GM23338 (cell line): ENCODE measurements at regions not wholly inside any gene's neighbourhood (a gene's known extent, or its start where the extent isn't known, plus 50 kb on each side); places are given as distances from the start of the nearest gene placed in this dataset.

Source experiments
- ATAC-seq: fragments of 200-7000 bp; cut with Tn5 transposase; 3 replicates; pipeline ENCODE4 v1.9.1; 2020
- DNase-seq: peaks from one replicate; pipeline ENCODE4 v3.0.0-alpha.2; 2015; ENCODE audit warnings: low spot score
- H2AFZ ChIP-seq: fragments of 200-600 bp; sonication (generic); 2 replicates; pipeline ENCODE4 v1.8.0; 2016; ENCODE audit warnings: antibody characterized with exemption, mild to moderate bottlenecking, moderate library complexity
- H3F3A ChIP-seq: fragments of 200-600 bp; sonication (generic); replicated peaks from 2 replicates; pipeline ENCODE4 v1.8.0; 2017; ENCODE audit warnings: antibody characterized with exemption, mixed run types, low read depth
- H3K27ac ChIP-seq: fragments of 200-600 bp; sonication (generic); 2 replicates; pipeline ENCODE4 v1.6.1; 2016; ENCODE audit warnings: low read depth
- H3K27me3 ChIP-seq: fragments of 200-600 bp; sonication (generic); 2 replicates; pipeline ENCODE4 v1.8.0; 2016; ENCODE audit warnings: mild to moderate bottlenecking, mixed run types, moderate library complexity; ENCODE audit not compliant: insufficient read depth
- H3K36me3 ChIP-seq: fragments of 200-600 bp; sonication (generic); 2 replicates; pipeline ENCODE4 v1.8.0; 2016; ENCODE audit warnings: mild to moderate bottlenecking; ENCODE audit not compliant: insufficient read depth
- H3K4me1 ChIP-seq: fragments of 200-600 bp; sonication (generic); 2 replicates; pipeline ENCODE4 v1.8.0; 2016; ENCODE audit warnings: mild to moderate bottlenecking, moderate library complexity; ENCODE audit not compliant: insufficient read depth
- H3K4me2 ChIP-seq: fragments of 200-600 bp; sonication (generic); 2 replicates; pipeline ENCODE4 v1.7.1; 2017; ENCODE audit warnings: mixed run types
- H3K4me3 ChIP-seq: fragments of 200-600 bp; sonication (generic); 2 replicates; pipeline ENCODE4 v1.6.1; 2016; ENCODE audit warnings: mixed run types
- H3K79me2 ChIP-seq: fragments of 200-600 bp; sonication (generic); replicated peaks from 2 replicates; pipeline ENCODE4 v1.8.0; 2017; ENCODE audit warnings: mild to moderate bottlenecking; ENCODE audit not compliant: insufficient read depth
- H3K9me2 ChIP-seq: fragments of 200-600 bp; sonication (generic); 2 replicates; pipeline ENCODE4 v1.8.0; 2017; ENCODE audit not compliant: insufficient read depth
- H4K20me1 ChIP-seq: fragments of 200-600 bp; sonication (generic); replicated peaks from 2 replicates; pipeline ENCODE4 v1.8.0; 2017; ENCODE audit warnings: mild to moderate bottlenecking; ENCODE audit not compliant: insufficient read depth
- H3K27ac Mint-ChIP-seq: 2 replicates; pipeline ENCODE4 v1.8.0; 2020; ENCODE audit warnings: inconsistent platforms, mild to moderate bottlenecking, moderate library complexity, mixed read lengths
- H3K27me3 Mint-ChIP-seq: 3 replicates; pipeline ENCODE4 v1.8.0; 2022; ENCODE audit warnings: low read depth, mild to moderate bottlenecking, moderate library complexity, mixed read lengths, inconsistent platforms; ENCODE audit not compliant: insufficient read depth, poor library complexity
- H3K36me3 Mint-ChIP-seq: 3 replicates; pipeline ENCODE4 v1.8.0; 2021; ENCODE audit warnings: low read depth, mild to moderate bottlenecking, inconsistent platforms, moderate library complexity, mixed read lengths
- H3K4me1 Mint-ChIP-seq: 3 replicates; pipeline ENCODE4 v1.8.0; 2020; ENCODE audit warnings: mild to moderate bottlenecking, inconsistent platforms, mixed read lengths
- H3K4me3 Mint-ChIP-seq: 3 replicates; pipeline ENCODE4 v1.8.0; 2021; ENCODE audit warnings: moderate library complexity, mild to moderate bottlenecking, inconsistent platforms, mixed read lengths
- H3K9me3 Mint-ChIP-seq: 3 replicates; pipeline ENCODE4 v1.8.0; 2020; ENCODE audit warnings: moderate library complexity, mild to moderate bottlenecking, inconsistent platforms, mixed read lengths
- CREB1 ChIP-seq: fragments of 250-450 bp; sonication (Bioruptor Pico); IDR thresholded peaks from 2 replicates; pipeline ENCODE4 v1.5.0; 2020; ENCODE audit warnings: low read depth, mild to moderate bottlenecking, moderate library complexity
- ETS1 ChIP-seq: IDR thresholded peaks from 2 replicates; pipeline ENCODE4 v1.6.1; 2016; ENCODE audit warnings: antibody characterized with exemption
- EZH2 ChIP-seq: fragments of 200-600 bp; sonication (generic); IDR thresholded peaks from one replicate; pipeline ENCODE4 v1.8.0; 2017; ENCODE audit warnings: antibody characterized with exemption, mild to moderate bottlenecking, low read depth; ENCODE audit not compliant: unreplicated experiment
- EZH2phosphoT487 ChIP-seq: fragments of 200-600 bp; sonication (generic); IDR thresholded peaks from one replicate; pipeline ENCODE4 v1.8.1; 2018; ENCODE audit warnings: antibody characterized with exemption; ENCODE audit not compliant: unreplicated experiment
- JUNB ChIP-seq: IDR thresholded peaks from one replicate; pipeline ENCODE4 v1.6.1; 2016; ENCODE audit warnings: antibody characterized with exemption; ENCODE audit not compliant: unreplicated experiment
- NANOG ChIP-seq: IDR thresholded peaks from 2 replicates; pipeline ENCODE4 v1.6.1; 2016; ENCODE audit warnings: antibody characterized with exemption, borderline replicate concordance
- POLR2AphosphoS5 ChIP-seq: IDR thresholded peaks from 2 replicates; pipeline ENCODE4 v1.6.1; 2016; ENCODE audit warnings: antibody characterized with exemption, low read depth
- REST ChIP-seq: IDR thresholded peaks from one replicate; pipeline ENCODE4 v1.6.1; 2018; ENCODE audit warnings: antibody characterized with exemption; ENCODE audit not compliant: unreplicated experiment
- ZNF114 ChIP-seq: fragments of 250-450 bp; sonication (Bioruptor Pico); IDR thresholded peaks from 2 replicates; pipeline ENCODE4 v1.5.0; 2020; ENCODE audit warnings: mild to moderate bottlenecking, moderate library complexity
- ZNF331 ChIP-seq: fragments of 250-450 bp; sonication (Bioruptor Pico); IDR thresholded peaks from 2 replicates; pipeline ENCODE4 v1.5.0; 2020; ENCODE audit warnings: low read depth, mild to moderate bottlenecking, moderate library complexity
- TF ChIP-seq, protein P1 (sequence below): fragments of 250-450 bp; sonication (Bioruptor Pico); IDR thresholded peaks from 2 replicates; pipeline ENCODE4 v1.5.0; 2020; ENCODE audit warnings: mild to moderate bottlenecking, moderate library complexity
- TF ChIP-seq, protein P2 (sequence below), 2 experiments: fragments of 200-600 bp in 1 of 2; sonication (generic) in 1 of 2; conservative IDR thresholded peaks; 2 replicates each; pipeline versions ENCODE4 v1.5.1 to v1.6.1; 2016 to 2017; ENCODE audit warnings: antibody characterized with exemption in 2 of 2, low read depth in 2 of 2, mild to moderate bottlenecking in 2 of 2, moderate library complexity in 1 of 2

- Histone ChIP-seq H3K27me3 (no peaks in the 10 kb centered on the region), H3K36me3 (no peaks in the 10 kb centered on the region), H3K9me2 (peaks cover 7% of the 10 kb centered on the region; the same call in 1 of the 2 replicates), H3K4me1 (peaks cover 9% of the 10 kb centered on the region; the same call in 1 of the 2 replicates), H4K20me1 (no peaks in the 10 kb centered on the region), H3K4me3 (no peak overlapping the region), H3K4me2 (no peak overlapping the region), H3K79me2 (no peaks in the 10 kb centered on the region), H3F3A (no peaks in the 10 kb centered on the region), H2AFZ (no peak overlapping the region), H3K27ac (no peak overlapping the region)
- ATAC-seq (no peak), DNase-seq (no peak)
- H3K27ac Mint-ChIP-seq: no peak overlapping the region
- peaks cover 4% of the 10 kb centered on the region for H3K27me3 Mint-ChIP-seq
- H3K36me3 Mint-ChIP-seq: no peaks in the 10 kb centered on the region; the same call in 2 of the 3 replicates
- TF ChIP-seq JUNB: no peak
- no peak for TF ChIP-seq EZH2
- no peak for TF ChIP-seq ZNF114 (CRISPR knock-in tag)
- TF ChIP-seq REST: no peak
- no peak for TF ChIP-seq POLR2AphosphoS5
- TF ChIP-seq CREB1 (CRISPR knock-in tag): no peak
- TF ChIP-seq ZNF331 (CRISPR knock-in tag): no peak
- TF ChIP-seq ETS1: no peak
- TF ChIP-seq, protein P1, sequence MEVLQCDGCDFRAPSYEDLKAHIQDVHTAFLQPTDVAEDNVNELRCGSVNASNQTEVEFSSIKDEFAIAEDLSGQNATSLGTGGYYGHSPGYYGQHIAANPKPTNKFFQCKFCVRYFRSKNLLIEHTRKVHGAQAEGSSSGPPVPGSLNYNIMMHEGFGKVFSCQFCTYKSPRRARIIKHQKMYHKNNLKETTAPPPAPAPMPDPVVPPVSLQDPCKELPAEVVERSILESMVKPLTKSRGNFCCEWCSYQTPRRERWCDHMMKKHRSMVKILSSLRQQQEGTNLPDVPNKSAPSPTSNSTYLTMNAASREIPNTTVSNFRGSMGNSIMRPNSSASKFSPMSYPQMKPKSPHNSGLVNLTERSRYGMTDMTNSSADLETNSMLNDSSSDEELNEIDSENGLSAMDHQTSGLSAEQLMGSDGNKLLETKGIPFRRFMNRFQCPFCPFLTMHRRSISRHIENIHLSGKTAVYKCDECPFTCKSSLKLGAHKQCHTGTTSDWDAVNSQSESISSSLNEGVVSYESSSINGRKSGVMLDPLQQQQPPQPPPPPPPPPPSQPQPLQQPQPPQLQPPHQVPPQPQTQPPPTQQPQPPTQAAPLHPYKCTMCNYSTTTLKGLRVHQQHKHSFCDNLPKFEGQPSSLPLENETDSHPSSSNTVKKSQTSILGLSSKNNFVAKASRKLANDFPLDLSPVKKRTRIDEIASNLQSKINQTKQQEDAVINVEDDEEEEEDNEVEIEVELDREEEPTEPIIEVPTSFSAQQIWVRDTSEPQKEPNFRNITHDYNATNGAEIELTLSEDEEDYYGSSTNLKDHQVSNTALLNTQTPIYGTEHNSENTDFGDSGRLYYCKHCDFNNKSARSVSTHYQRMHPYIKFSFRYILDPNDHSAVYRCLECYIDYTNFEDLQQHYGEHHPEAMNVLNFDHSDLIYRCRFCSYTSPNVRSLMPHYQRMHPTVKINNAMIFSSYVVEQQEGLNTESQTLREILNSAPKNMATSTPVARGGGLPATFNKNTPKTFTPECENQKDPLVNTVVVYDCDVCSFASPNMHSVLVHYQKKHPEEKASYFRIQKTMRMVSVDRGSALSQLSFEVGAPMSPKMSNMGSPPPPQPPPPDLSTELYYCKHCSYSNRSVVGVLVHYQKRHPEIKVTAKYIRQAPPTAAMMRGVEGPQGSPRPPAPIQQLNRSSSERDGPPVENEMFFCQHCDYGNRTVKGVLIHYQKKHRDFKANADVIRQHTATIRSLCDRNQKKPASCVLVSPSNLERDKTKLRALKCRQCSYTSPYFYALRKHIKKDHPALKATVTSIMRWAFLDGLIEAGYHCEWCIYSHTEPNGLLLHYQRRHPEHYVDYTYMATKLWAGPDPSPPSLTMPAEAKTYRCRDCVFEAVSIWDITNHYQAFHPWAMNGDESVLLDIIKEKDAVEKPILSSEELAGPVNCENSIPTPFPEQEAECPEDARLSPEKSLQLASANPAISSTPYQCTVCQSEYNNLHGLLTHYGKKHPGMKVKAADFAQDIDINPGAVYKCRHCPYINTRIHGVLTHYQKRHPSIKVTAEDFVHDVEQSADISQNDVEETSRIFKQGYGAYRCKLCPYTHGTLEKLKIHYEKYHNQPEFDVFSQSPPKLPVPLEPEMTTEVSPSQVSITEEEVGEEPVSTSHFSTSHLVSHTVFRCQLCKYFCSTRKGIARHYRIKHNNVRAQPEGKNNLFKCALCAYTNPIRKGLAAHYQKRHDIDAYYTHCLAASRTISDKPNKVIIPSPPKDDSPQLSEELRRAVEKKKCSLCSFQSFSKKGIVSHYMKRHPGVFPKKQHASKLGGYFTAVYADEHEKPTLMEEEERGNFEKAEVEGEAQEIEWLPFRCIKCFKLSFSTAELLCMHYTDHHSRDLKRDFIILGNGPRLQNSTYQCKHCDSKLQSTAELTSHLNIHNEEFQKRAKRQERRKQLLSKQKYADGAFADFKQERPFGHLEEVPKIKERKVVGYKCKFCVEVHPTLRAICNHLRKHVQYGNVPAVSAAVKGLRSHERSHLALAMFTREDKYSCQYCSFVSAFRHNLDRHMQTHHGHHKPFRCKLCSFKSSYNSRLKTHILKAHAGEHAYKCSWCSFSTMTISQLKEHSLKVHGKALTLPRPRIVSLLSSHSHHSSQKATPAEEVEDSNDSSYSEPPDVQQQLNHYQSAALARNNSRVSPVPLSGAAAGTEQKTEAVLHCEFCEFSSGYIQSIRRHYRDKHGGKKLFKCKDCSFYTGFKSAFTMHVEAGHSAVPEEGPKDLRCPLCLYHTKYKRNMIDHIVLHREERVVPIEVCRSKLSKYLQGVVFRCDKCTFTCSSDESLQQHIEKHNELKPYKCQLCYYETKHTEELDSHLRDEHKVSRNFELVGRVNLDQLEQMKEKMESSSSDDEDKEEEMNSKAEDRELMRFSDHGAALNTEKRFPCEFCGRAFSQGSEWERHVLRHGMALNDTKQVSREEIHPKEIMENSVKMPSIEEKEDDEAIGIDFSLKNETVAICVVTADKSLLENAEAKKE (CRISPR knock-in tag): no peak
- no peak for TF ChIP-seq NANOG
- no peak for TF ChIP-seq EZH2phosphoT487
- TF ChIP-seq, protein P2, sequence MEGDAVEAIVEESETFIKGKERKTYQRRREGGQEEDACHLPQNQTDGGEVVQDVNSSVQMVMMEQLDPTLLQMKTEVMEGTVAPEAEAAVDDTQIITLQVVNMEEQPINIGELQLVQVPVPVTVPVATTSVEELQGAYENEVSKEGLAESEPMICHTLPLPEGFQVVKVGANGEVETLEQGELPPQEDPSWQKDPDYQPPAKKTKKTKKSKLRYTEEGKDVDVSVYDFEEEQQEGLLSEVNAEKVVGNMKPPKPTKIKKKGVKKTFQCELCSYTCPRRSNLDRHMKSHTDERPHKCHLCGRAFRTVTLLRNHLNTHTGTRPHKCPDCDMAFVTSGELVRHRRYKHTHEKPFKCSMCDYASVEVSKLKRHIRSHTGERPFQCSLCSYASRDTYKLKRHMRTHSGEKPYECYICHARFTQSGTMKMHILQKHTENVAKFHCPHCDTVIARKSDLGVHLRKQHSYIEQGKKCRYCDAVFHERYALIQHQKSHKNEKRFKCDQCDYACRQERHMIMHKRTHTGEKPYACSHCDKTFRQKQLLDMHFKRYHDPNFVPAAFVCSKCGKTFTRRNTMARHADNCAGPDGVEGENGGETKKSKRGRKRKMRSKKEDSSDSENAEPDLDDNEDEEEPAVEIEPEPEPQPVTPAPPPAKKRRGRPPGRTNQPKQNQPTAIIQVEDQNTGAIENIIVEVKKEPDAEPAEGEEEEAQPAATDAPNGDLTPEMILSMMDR (conservative IDR thresholded peaks at IDR 0.05; ENCODE audit: low read depth in 2 of 2): no peak
- no peaks in the 10 kb centered on the region; the same call in 2 of the 3 replicates for H3K9me3 Mint-ChIP-seq
- no peak overlapping the region for H3K4me3 Mint-ChIP-seq
- H3K4me1 Mint-ChIP-seq: peaks cover 25% of the 10 kb centered on the region
These were observed 519.7 kb upstream of the ID4 start for GRCh38 chr6:19317431-19317986.
